K562 (cell line): ENCODE measurements at regions not wholly inside any gene's neighbourhood (a gene's known extent, or its start where the extent isn't known, plus 50 kb on each side); places are given as distances from the start of the nearest gene placed in this dataset.

Experiments used
- ATAC-seq: fragments of 200-7000 bp; cut with Tn5 transposase; 3 replicates; pipeline ENCODE4 v1.9.1; 2020; ENCODE audit warnings: moderate library complexity
- BruUV-seq: library from RNA; stranded (reverse); fragments of 400-500 nt; replicated peaks from 2 replicates; lab custom pipeline; 2021; lab: Mats Ljungman, UMichigan
- CTCF ChIA-PET: fragments of 300-600 bp; formaldehyde crosslinking; extraction: SDS; loops from one replicate; lab custom pipeline; 2021; ENCODE audit warnings: low intra/inter-chr PET ratio; lab: Yijun Ruan, JAX
- POLR2A ChIA-PET: fragments of 300-600, 350-650 bp; sonication (Branson Sonifier 250); formaldehyde crosslinking; extraction: SDS; loops from one replicate; lab custom pipeline; 2021; ENCODE audit warnings: antibody characterized with exemption, inconsistent platforms; lab: Yijun Ruan, JAX
- DNase-seq, 4 experiments: peaks; one replicate each; pipeline versions ENCODE4 v3.0.0 to v3.0.0-alpha.2; 2011 to 2018; ENCODE audit warnings: low spot score in 3 of 4, mixed read lengths in 3 of 4; ENCODE audit errors: extremely low read depth in 1 of 4
- FAIRE-seq: peaks from 2 replicates; lab custom pipeline; 2011; peaks lifted over from hg19 to GRCh38; lab: Jason Lieb, UNC
- H2AFZ ChIP-seq: 2 replicates; pipeline ENCODE4 v1.6.0; 2011; ENCODE audit warnings: low read depth, low read length, control low read depth, inconsistent platforms
- H3K27ac ChIP-seq: fragments of 200-600 bp; 3 replicates; pipeline ENCODE4 v1.8.0; 2011; ENCODE audit warnings: low read depth, mild to moderate bottlenecking, control low read depth, inconsistent platforms, low read length, moderate library complexity, mixed read lengths; ENCODE audit errors: extremely low read depth
- H3K27me3 ChIP-seq, 2 experiments: fragments of 300-600 bp in 1 of 2; 2 replicates in 1 of 2; 3 replicates in 1 of 2; pipeline versions ENCODE4 v1.6.0 to v1.8.0; 2011; ENCODE audit warnings: inconsistent platforms in 2 of 2, low read length in 2 of 2, mild to moderate bottlenecking in 1 of 2, mixed read lengths in 1 of 2, moderate library complexity in 1 of 2; ENCODE audit not compliant: control insufficient read depth in 2 of 2, insufficient read depth in 2 of 2
- H3K36me3 ChIP-seq: fragments of 300-600 bp; 3 replicates; pipeline ENCODE4 v1.8.0; 2011; ENCODE audit warnings: mild to moderate bottlenecking, low read length, inconsistent platforms; ENCODE audit not compliant: control insufficient read depth, insufficient read depth
- H3K4me1 ChIP-seq, 2 experiments: fragments of 200-600 bp in 1 of 2; replicated peaks in 1 of 2; 2 replicates in 1 of 2; 3 replicates in 1 of 2; pipeline versions ENCODE4 v1.5.1 to v1.8.0; 2011; ENCODE audit warnings: inconsistent platforms in 2 of 2, low read length in 2 of 2, mild to moderate bottlenecking in 1 of 2, mixed read lengths in 1 of 2, moderate library complexity in 1 of 2; ENCODE audit not compliant: control insufficient read depth in 2 of 2, insufficient read depth in 2 of 2
- H3K4me2 ChIP-seq: 2 replicates; pipeline ENCODE4 v1.6.1; 2011; ENCODE audit warnings: low read length, control low read depth, inconsistent platforms, mixed read lengths; ENCODE audit not compliant: insufficient read depth
- H3K4me3 ChIP-seq: fragments of 200-600 bp; sonication (generic), shearing (Covaris generic); 2 replicates; pipeline ENCODE4 v1.5.1; 2016; ENCODE audit warnings: control low read depth, inconsistent platforms
- H3K79me2 ChIP-seq: fragments of 200-600 bp; 3 replicates; pipeline ENCODE4 v1.8.0; 2011; ENCODE audit warnings: low read length, inconsistent platforms; ENCODE audit not compliant: control insufficient read depth, insufficient read depth
- H3K9ac ChIP-seq, 2 experiments: 2 replicates each; pipeline versions ENCODE4 v1.6.0 to v1.6.1; 2011; ENCODE audit warnings: low read depth in 2 of 2, low read length in 2 of 2, control low read depth in 1 of 2, inconsistent platforms in 1 of 2, mild to moderate bottlenecking in 1 of 2, mixed read lengths in 1 of 2; ENCODE audit not compliant: insufficient read depth in 1 of 2
- H3K9me1 ChIP-seq: one replicate; pipeline ENCODE4 v1.6.0; 2011; ENCODE audit warnings: inconsistent platforms, mild to moderate bottlenecking, low read length, moderate library complexity; ENCODE audit not compliant: control insufficient read depth, insufficient read depth
- H3K9me3 ChIP-seq: replicated peaks from 2 replicates; pipeline ENCODE4 v1.5.1; 2011; ENCODE audit warnings: low read depth, low read length, inconsistent platforms; ENCODE audit not compliant: control insufficient read depth, insufficient read depth
- H4K20me1 ChIP-seq: replicated peaks from 2 replicates; pipeline ENCODE4 v1.6.1; 2011; ENCODE audit warnings: low read length, inconsistent platforms, mixed read lengths; ENCODE audit not compliant: control insufficient read depth, insufficient read depth
- CBFB ChIP-seq: sonication (generic); formaldehyde crosslinking; IDR thresholded peaks from 2 replicates; pipeline ENCODE4 v1.4.0; 2020; ENCODE audit warnings: mild to moderate bottlenecking, missing genetic modification reagents
- FOXK1 ChIP-seq: sonication (generic); formaldehyde crosslinking; IDR thresholded peaks from 2 replicates; pipeline ENCODE4 v1.8.0; 2022; ENCODE audit warnings: missing genetic modification reagents, mild to moderate bottlenecking, borderline replicate concordance
- GABPB1 ChIP-seq: sonication (generic); formaldehyde crosslinking; IDR thresholded peaks from 2 replicates; pipeline ENCODE4 v1.8.0; 2022; ENCODE audit warnings: mild to moderate bottlenecking, missing genetic modification reagents
- KLF1 ChIP-seq: fragments of 450-650 bp; IDR thresholded peaks from 2 replicates; pipeline ENCODE4 v1.6.1; 2016; ENCODE audit warnings: missing genetic modification characterization, missing compliant biosample characterization
- KLF6 ChIP-seq: fragments of 250-450 bp; sonication (Bioruptor Pico); IDR thresholded peaks from 2 replicates; pipeline ENCODE4 v1.4.0; 2020; ENCODE audit warnings: mild to moderate bottlenecking, moderate library complexity, borderline replicate concordance
- MAX ChIP-seq: sonication (generic); formaldehyde crosslinking; IDR thresholded peaks from 2 replicates; pipeline ENCODE4 v1.9.0; 2022; ENCODE audit warnings: mild to moderate bottlenecking, missing genetic modification reagents
- NCOA4 ChIP-seq: fragments of 450-650 bp; IDR thresholded peaks from 2 replicates; pipeline ENCODE4 v1.6.1; 2018; ENCODE audit warnings: mild to moderate bottlenecking; ENCODE audit not compliant: partially characterized antibody
- NFIC ChIP-seq: fragments of 450-650 bp; IDR thresholded peaks from 2 replicates; pipeline ENCODE4 v1.6.1; 2017; ENCODE audit warnings: mild to moderate bottlenecking, inconsistent platforms
- NR4A1 ChIP-seq, 2 experiments: fragments of 250-450 bp in 1 of 2; fragments of 450-650 bp in 1 of 2; sonication (Bioruptor Pico) in 1 of 2; IDR thresholded peaks; 2 replicates each; pipeline versions ENCODE4 v1.4.0 to v1.6.1; 2016 to 2020; ENCODE audit warnings: mild to moderate bottlenecking in 2 of 2, missing compliant biosample characterization in 1 of 2, missing genetic modification characterization in 1 of 2, moderate library complexity in 1 of 2
- RAD51 ChIP-seq: fragments of 450-650 bp; IDR thresholded peaks from 2 replicates; pipeline ENCODE4 v1.7.1; 2016; ENCODE audit warnings: low read depth, mild to moderate bottlenecking, borderline replicate concordance
- SAP30 ChIP-seq: fragments of 200-600 bp; sonication (generic); IDR thresholded peaks from 2 replicates; pipeline ENCODE4 v1.6.1; 2012; ENCODE audit warnings: borderline replicate concordance, low read depth, mild to moderate bottlenecking, moderate library complexity, low read length, control low read depth, inconsistent platforms; ENCODE audit not compliant: insufficient read depth, poor library complexity, severe bottlenecking
- SMARCC2 ChIP-seq: fragments of 450-650 bp; IDR thresholded peaks from 2 replicates; pipeline ENCODE4 v1.6.1; 2017; ENCODE audit warnings: antibody characterized with exemption, moderate library complexity, mild to moderate bottlenecking, low read depth
- TAL1 ChIP-seq: fragments of 450-650 bp; IDR thresholded peaks from 2 replicates; pipeline ENCODE4 v1.6.1; 2016; ENCODE audit warnings: mild to moderate bottlenecking
- TFAM ChIP-seq: fragments of 250-450 bp; sonication (Bioruptor Pico); conservative IDR thresholded peaks from 2 replicates; pipeline ENCODE4 v1.5.0; 2021; ENCODE audit warnings: mild to moderate bottlenecking, moderate library complexity
- ZBTB17 ChIP-seq: fragments of 450-650 bp; formaldehyde crosslinking; IDR thresholded peaks from 2 replicates; pipeline ENCODE4 v1.4.0; 2020; ENCODE audit warnings: mild to moderate bottlenecking
- ZKSCAN1 ChIP-seq: fragments of 150-350 bp; IDR thresholded peaks from 2 replicates; pipeline ENCODE4 v1.6.1; 2016; ENCODE audit warnings: low read depth, low read length
- ZNF12 ChIP-seq: sonication (generic); formaldehyde crosslinking; IDR thresholded peaks from 2 replicates; pipeline ENCODE4 v1.4.0; 2020; ENCODE audit warnings: mild to moderate bottlenecking, missing genetic modification reagents
- ZNF232 ChIP-seq: sonication (generic); formaldehyde crosslinking; IDR thresholded peaks from 2 replicates; pipeline ENCODE4 v1.8.0; 2022; ENCODE audit warnings: mild to moderate bottlenecking, missing genetic modification reagents
- ZNF57 ChIP-seq: fragments of 450-650 bp; formaldehyde crosslinking; IDR thresholded peaks from 2 replicates; pipeline ENCODE4 v1.4.0; 2020; ENCODE audit warnings: mild to moderate bottlenecking, moderate library complexity
- ZNF740 ChIP-seq, 3 experiments: fragments of 200-800 bp in 1 of 3; sonication (Bioruptor generic) in 1 of 3; sonication (generic) in 1 of 3; formaldehyde crosslinking in 1 of 3; IDR thresholded peaks; 2 replicates each; pipeline versions ENCODE4 v1.6.1 to v1.8.0; 2016 to 2022; ENCODE audit warnings: mild to moderate bottlenecking in 2 of 3, missing compliant biosample characterization in 2 of 3, missing genetic modification characterization in 2 of 3, missing genetic modification reagents in 1 of 3
- in situ Hi-C: fragments of 300-500 bp; cut with MboI; formaldehyde crosslinking; loops from 4 replicates; pipeline ENCODE4 v1.15.0; 2018; ENCODE audit warnings: inconsistent platforms, mixed read lengths
- intact Hi-C: fragments of 100-400 bp; cut with micrococcal nuclease; formaldehyde crosslinking; loops from 2 replicates; pipeline ENCODE4 v1.14.2; 2022

DNA sequence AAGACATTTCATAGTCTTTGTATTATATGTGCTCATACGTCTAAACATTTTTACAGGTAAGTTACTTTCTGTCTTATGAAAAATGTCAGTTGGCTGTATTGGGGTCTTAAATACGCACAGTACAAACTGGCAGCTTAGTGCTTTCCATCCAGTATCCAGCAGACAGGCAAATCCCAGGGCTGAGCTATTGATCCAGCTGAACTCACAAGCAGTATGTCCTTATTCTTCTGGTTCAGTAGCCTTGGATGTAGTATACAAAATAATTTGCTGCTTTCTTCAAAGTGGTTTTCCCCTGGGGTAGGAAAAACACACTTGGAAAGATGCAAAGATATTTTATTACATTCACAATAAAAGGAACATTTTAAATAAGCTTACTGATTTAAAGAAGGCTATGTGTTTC is 617.2 kb downstream of the NR2F1-AS1 start (continued):
- TF ChIP-seq MAX (CRISPR knock-in tag), result no peak
- no peak for TF ChIP-seq ZNF57 (CRISPR knock-in tag)
- TF ChIP-seq ZNF12, result no peak
- no peak for TF ChIP-seq ZNF740 (CRISPR knock-in tag; IDR thresholded peaks at IDR 0.05)
- TF ChIP-seq ZNF740 (tag; IDR thresholded peaks at IDR 0.05), result no peak
- TF ChIP-seq NR4A1 (CRISPR knock-in tag; IDR thresholded peaks at IDR 0.05), result no peak
- TF ChIP-seq NR4A1 (tag; IDR thresholded peaks at IDR 0.05), result no peak
- TF ChIP-seq FOXK1 (CRISPR knock-in tag), result no peak
- no peak for TF ChIP-seq SMARCC2

DNA sequence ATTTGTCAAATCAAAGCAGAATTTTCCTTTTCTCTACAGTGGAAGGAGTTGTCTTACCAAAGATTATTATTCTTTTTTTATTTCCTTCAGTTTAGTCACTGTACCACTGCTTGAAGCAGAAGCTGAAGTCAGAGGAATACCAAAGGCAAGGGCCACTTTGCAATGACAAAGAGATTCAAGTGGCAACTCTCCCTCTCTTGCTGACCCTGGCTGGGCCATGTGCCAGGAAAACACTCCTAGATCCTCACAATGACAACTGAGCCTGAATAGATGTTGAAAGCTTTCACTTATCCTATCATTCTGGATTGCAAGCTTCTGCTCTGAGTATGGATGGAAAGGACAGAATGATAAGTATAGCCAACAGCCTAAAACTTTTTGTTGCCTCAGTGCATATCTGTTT is 618.3 kb downstream of the NR2F1-AS1 start:
- POLR2A ChIA-PET, result no interaction called here
- intact Hi-C loops, result no loop called here
- in situ Hi-C loops, result no loop called here
- H2AFZ ChIP-seq, result no peak overlapping the region
- H3K9me3 ChIP-seq, result no peaks in the 10 kb centered on the region; the same call in 1 of the 2 replicates
- TF ChIP-seq KLF6 (CRISPR knock-in tag) (no peak), ZKSCAN1 (no peak), CBFB (no peak), TFAM (CRISPR knock-in tag) (no peak), KLF1 (tag) (no peak), TAL1 (no peak), NCOA4 (no peak), SAP30 (no peak), ZBTB17 (no peak), ZNF232 (CRISPR knock-in tag) (no peak), NFIC (no peak), GABPB1 (CRISPR knock-in tag) (no peak), RAD51 (no peak)
- TF ChIP-seq, all 486 proteins: peak for 0
- no peaks in the 10 kb centered on the region for H3K4me1 ChIP-seq
- H4K20me1 ChIP-seq, result no peaks in the 10 kb centered on the region
- DNase-seq (no peak), FAIRE-seq (no peak), ATAC-seq (no peak)
- no peaks in the 10 kb centered on the region for H3K27me3 ChIP-seq
- no peaks in the 10 kb centered on the region for H3K79me2 ChIP-seq
- CTCF ChIA-PET, result no interaction called here
- no peak overlapping the region for H3K4me3 ChIP-seq
- H3K36me3 ChIP-seq, result no peaks in the 10 kb centered on the region
- no peak overlapping the region for H3K27ac ChIP-seq
- H3K9ac ChIP-seq, result no peak overlapping the region
- H3K9me1 ChIP-seq, result no peaks in the 10 kb centered on the region
- BruUV-seq, result no TSS peak
- H3K4me2 ChIP-seq, result no peak overlapping the region
